ENCODE measurements at regions not wholly inside any gene's neighbourhood (a gene's known extent, or its start where the extent isn't known, plus 50 kb on each side); places are given as distances from the start of the nearest gene placed in this dataset.

DNA sequence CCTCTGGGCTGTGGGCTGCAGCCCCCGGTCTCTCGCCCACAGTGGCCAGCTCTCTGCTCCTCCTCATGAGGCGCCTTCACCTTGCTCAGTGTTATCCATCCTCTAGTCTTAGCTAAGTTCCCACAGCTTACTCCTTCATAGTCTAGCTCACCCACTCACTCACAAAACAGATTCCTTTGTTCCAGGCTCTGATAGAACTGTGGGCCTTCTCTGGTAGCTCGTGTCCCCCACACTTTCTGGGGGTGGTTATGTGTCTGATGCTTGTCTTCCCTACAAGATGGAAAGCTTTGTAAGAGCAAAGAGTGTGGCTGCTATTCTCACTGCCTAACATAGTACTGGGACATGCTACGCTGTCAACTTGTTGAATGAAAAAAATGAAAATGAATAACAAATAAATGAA is 135.8 kb downstream of the EN1 start:
- TF ChIP-seq ESRRA (IDR thresholded peaks at IDR 0.05; ENCODE audit: borderline replicate concordance, low read length) (no peak), MAX (IDR thresholded peaks at IDR 0.05) (no peak), ELK1 (IDR thresholded peaks at IDR 0.05; ENCODE audit: low read depth, low read length) (no peak), KDM1A (IDR thresholded peaks at IDR 0.05; ENCODE audit: low read depth) (no peak), BHLHE40 (IDR thresholded peaks at IDR 0.05; ENCODE audit: low read depth, low read length) (no peak), RCOR1 (IDR thresholded peaks at IDR 0.05; ENCODE audit: low read depth, low read length) (no peak), EP300 (IDR thresholded peaks at IDR 0.05) (no peak), HOXA7 (CRISPR knock-in tag; IDR thresholded peaks at IDR 0.05) (no peak)
- TF ChIP-seq, protein P1, sequence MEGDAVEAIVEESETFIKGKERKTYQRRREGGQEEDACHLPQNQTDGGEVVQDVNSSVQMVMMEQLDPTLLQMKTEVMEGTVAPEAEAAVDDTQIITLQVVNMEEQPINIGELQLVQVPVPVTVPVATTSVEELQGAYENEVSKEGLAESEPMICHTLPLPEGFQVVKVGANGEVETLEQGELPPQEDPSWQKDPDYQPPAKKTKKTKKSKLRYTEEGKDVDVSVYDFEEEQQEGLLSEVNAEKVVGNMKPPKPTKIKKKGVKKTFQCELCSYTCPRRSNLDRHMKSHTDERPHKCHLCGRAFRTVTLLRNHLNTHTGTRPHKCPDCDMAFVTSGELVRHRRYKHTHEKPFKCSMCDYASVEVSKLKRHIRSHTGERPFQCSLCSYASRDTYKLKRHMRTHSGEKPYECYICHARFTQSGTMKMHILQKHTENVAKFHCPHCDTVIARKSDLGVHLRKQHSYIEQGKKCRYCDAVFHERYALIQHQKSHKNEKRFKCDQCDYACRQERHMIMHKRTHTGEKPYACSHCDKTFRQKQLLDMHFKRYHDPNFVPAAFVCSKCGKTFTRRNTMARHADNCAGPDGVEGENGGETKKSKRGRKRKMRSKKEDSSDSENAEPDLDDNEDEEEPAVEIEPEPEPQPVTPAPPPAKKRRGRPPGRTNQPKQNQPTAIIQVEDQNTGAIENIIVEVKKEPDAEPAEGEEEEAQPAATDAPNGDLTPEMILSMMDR (IDR thresholded peaks at IDR 0.05): no peak
- TF ChIP-seq, protein P2, sequence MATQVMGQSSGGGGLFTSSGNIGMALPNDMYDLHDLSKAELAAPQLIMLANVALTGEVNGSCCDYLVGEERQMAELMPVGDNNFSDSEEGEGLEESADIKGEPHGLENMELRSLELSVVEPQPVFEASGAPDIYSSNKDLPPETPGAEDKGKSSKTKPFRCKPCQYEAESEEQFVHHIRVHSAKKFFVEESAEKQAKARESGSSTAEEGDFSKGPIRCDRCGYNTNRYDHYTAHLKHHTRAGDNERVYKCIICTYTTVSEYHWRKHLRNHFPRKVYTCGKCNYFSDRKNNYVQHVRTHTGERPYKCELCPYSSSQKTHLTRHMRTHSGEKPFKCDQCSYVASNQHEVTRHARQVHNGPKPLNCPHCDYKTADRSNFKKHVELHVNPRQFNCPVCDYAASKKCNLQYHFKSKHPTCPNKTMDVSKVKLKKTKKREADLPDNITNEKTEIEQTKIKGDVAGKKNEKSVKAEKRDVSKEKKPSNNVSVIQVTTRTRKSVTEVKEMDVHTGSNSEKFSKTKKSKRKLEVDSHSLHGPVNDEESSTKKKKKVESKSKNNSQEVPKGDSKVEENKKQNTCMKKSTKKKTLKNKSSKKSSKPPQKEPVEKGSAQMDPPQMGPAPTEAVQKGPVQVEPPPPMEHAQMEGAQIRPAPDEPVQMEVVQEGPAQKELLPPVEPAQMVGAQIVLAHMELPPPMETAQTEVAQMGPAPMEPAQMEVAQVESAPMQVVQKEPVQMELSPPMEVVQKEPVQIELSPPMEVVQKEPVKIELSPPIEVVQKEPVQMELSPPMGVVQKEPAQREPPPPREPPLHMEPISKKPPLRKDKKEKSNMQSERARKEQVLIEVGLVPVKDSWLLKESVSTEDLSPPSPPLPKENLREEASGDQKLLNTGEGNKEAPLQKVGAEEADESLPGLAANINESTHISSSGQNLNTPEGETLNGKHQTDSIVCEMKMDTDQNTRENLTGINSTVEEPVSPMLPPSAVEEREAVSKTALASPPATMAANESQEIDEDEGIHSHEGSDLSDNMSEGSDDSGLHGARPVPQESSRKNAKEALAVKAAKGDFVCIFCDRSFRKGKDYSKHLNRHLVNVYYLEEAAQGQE (IDR thresholded peaks at IDR 0.05): no peak
